ENCODE measurements at regions not wholly inside any gene's neighbourhood (a gene's known extent, or its start where the extent isn't known, plus 50 kb on each side); places are given as distances from the start of the nearest gene placed in this dataset.

GRCh38 chr2:56680971-56681631 is 497.3 kb downstream of the CCDC85A start:
- WGBS (ENCODE audit: insufficient coverage), result no CpG with 5 or more reads among the region's 3 CpGs
- H3K4me3 ChIP-seq (ENCODE audit: low read depth, low read length), result no peak overlapping the region
- DNase-seq (ENCODE audit: low read depth in 4 of 6, low spot score in 6 of 6), result no peak

GRCh38 chr2:56681659-56682396 is 498.0 kb downstream of the CCDC85A start:
- Histone ChIP-seq H3K9me3 (ENCODE audit: control insufficient read depth, insufficient read depth, low read length) (no peaks in the 10 kb centered on the region), H3K27ac (ENCODE audit: low read depth, low read length) (no peak overlapping the region), H3K4me3 (ENCODE audit: low read depth, low read length) (no peak overlapping the region), H3K4me1 (ENCODE audit: control insufficient read depth, insufficient read depth, low read length) (no peaks in the 10 kb centered on the region), H3K36me3 (ENCODE audit: control insufficient read depth, insufficient read depth, low read length) (no peaks in the 10 kb centered on the region), H3K27me3 (ENCODE audit: control insufficient read depth, insufficient read depth, low read length) (no peaks in the 10 kb centered on the region)
- no CpG with 5 or more reads among the region's 5 CpGs for WGBS (ENCODE audit: insufficient coverage)
- DNase-seq (ENCODE audit: low read depth in 4 of 6, low spot score in 6 of 6), result no peak

More at GRCh38 chr2:56680971-56681631, 497.3 kb downstream of the CCDC85A start:
- H3K27ac ChIP-seq (ENCODE audit: low read depth, low read length), result no peak overlapping the region
- H3K36me3 ChIP-seq (ENCODE audit: control insufficient read depth, insufficient read depth, low read length), result no peaks in the 10 kb centered on the region
- no peaks in the 10 kb centered on the region for H3K27me3 ChIP-seq (ENCODE audit: control insufficient read depth, insufficient read depth, low read length)
- H3K9me3 ChIP-seq (ENCODE audit: control insufficient read depth, insufficient read depth, low read length), result no peaks in the 10 kb centered on the region
- H3K4me1 ChIP-seq (ENCODE audit: control insufficient read depth, insufficient read depth, low read length), result no peaks in the 10 kb centered on the region

GRCh38 chr2:56682397-56682760 is 498.6 kb downstream of the CCDC85A start:
- Histone ChIP-seq H3K4me3 (ENCODE audit: low read depth, low read length) (no peak overlapping the region), H3K4me1 (ENCODE audit: control insufficient read depth, insufficient read depth, low read length) (no peaks in the 10 kb centered on the region), H3K27ac (ENCODE audit: low read depth, low read length) (no peak overlapping the region), H3K27me3 (ENCODE audit: control insufficient read depth, insufficient read depth, low read length) (no peaks in the 10 kb centered on the region), H3K9me3 (ENCODE audit: control insufficient read depth, insufficient read depth, low read length) (no peaks in the 10 kb centered on the region), H3K36me3 (ENCODE audit: control insufficient read depth, insufficient read depth, low read length) (no peaks in the 10 kb centered on the region)
- no CpG with 5 or more reads among the region's 3 CpGs for WGBS (ENCODE audit: insufficient coverage)
- DNase-seq (ENCODE audit: low read depth in 4 of 6, low spot score in 6 of 6), result no peak

- H3K4me3 ChIP-seq (ENCODE audit: low read depth, low read length), result no peak overlapping the region
- H3K4me1 ChIP-seq (ENCODE audit: control insufficient read depth, insufficient read depth, low read length), result no peaks in the 10 kb centered on the region
Observed at GRCh38 chr2:56684327-56684726, 500.5 kb downstream of the CCDC85A start.

GRCh38 chr2:56685205-56685604 is 501.4 kb downstream of the CCDC85A start:
- 55% methylated on average over 2 of the region's 4 CpGs for WGBS (ENCODE audit: insufficient coverage)
- H3K4me1 ChIP-seq (ENCODE audit: control insufficient read depth, insufficient read depth, low read length), result no peaks in the 10 kb centered on the region
- H3K4me3 ChIP-seq (ENCODE audit: low read depth, low read length), result no peak overlapping the region
- no peaks in the 10 kb centered on the region for H3K9me3 ChIP-seq (ENCODE audit: control insufficient read depth, insufficient read depth, low read length)
- H3K36me3 ChIP-seq (ENCODE audit: control insufficient read depth, insufficient read depth, low read length), result no peaks in the 10 kb centered on the region
- no peaks in the 10 kb centered on the region for H3K27me3 ChIP-seq (ENCODE audit: control insufficient read depth, insufficient read depth, low read length)
- DNase-seq (ENCODE audit: low read depth in 4 of 6, low spot score in 6 of 6), result no peak
- no peak overlapping the region for H3K27ac ChIP-seq (ENCODE audit: low read depth, low read length)

More at GRCh38 chr2:56684327-56684726, 500.5 kb downstream of the CCDC85A start:
- no peaks in the 10 kb centered on the region for H3K27me3 ChIP-seq (ENCODE audit: control insufficient read depth, insufficient read depth, low read length)
- H3K36me3 ChIP-seq (ENCODE audit: control insufficient read depth, insufficient read depth, low read length), result no peaks in the 10 kb centered on the region
- no peak overlapping the region for H3K27ac ChIP-seq (ENCODE audit: low read depth, low read length)
- H3K9me3 ChIP-seq (ENCODE audit: control insufficient read depth, insufficient read depth, low read length), result no peaks in the 10 kb centered on the region
- no peak for DNase-seq (ENCODE audit: low read depth in 4 of 6, low spot score in 6 of 6)
- no CpG with 5 or more reads among the region's 1 CpG for WGBS (ENCODE audit: insufficient coverage)

GRCh38 chr2:56687169-56687568 is 503.4 kb downstream of the CCDC85A start:
- H3K4me3 ChIP-seq (ENCODE audit: low read depth, low read length), result no peak overlapping the region
- WGBS (ENCODE audit: insufficient coverage), result no CpG with 5 or more reads among the region's 1 CpG
- no peak overlapping the region for H3K27ac ChIP-seq (ENCODE audit: low read depth, low read length)
- no peaks in the 10 kb centered on the region for H3K27me3 ChIP-seq (ENCODE audit: control insufficient read depth, insufficient read depth, low read length)
- H3K4me1 ChIP-seq (ENCODE audit: control insufficient read depth, insufficient read depth, low read length), result no peaks in the 10 kb centered on the region
- no peak for DNase-seq (ENCODE audit: low read depth in 4 of 6, low spot score in 6 of 6)
- H3K9me3 ChIP-seq (ENCODE audit: control insufficient read depth, insufficient read depth, low read length), result no peaks in the 10 kb centered on the region
- H3K36me3 ChIP-seq (ENCODE audit: control insufficient read depth, insufficient read depth, low read length), result no peaks in the 10 kb centered on the region

- H3K9me3 ChIP-seq (ENCODE audit: control insufficient read depth, insufficient read depth, low read length), result no peaks in the 10 kb centered on the region
- no peak overlapping the region for H3K27ac ChIP-seq (ENCODE audit: low read depth, low read length)
- no peaks in the 10 kb centered on the region for H3K4me1 ChIP-seq (ENCODE audit: control insufficient read depth, insufficient read depth, low read length)
- H3K4me3 ChIP-seq (ENCODE audit: low read depth, low read length), result no peak overlapping the region
- H3K36me3 ChIP-seq (ENCODE audit: control insufficient read depth, insufficient read depth, low read length), result no peaks in the 10 kb centered on the region
- DNase-seq (ENCODE audit: low read depth in 4 of 6, low spot score in 6 of 6), result no peak
- 75% methylated on average over 1 of the region's 1 CpG for WGBS (ENCODE audit: insufficient coverage)
- H3K27me3 ChIP-seq (ENCODE audit: control insufficient read depth, insufficient read depth, low read length), result no peaks in the 10 kb centered on the region
Observed at GRCh38 chr2:56688661-56689060, 504.9 kb downstream of the CCDC85A start.

GRCh38 chr2:56693501-56693900 is 509.7 kb downstream of the CCDC85A start:
- Histone ChIP-seq H3K4me1 (ENCODE audit: control insufficient read depth, insufficient read depth, low read length) (no peaks in the 10 kb centered on the region), H3K27ac (ENCODE audit: low read depth, low read length) (no peak overlapping the region), H3K27me3 (ENCODE audit: control insufficient read depth, insufficient read depth, low read length) (no peaks in the 10 kb centered on the region), H3K9me3 (ENCODE audit: control insufficient read depth, insufficient read depth, low read length) (no peaks in the 10 kb centered on the region), H3K36me3 (ENCODE audit: control insufficient read depth, insufficient read depth, low read length) (no peaks in the 10 kb centered on the region), H3K4me3 (ENCODE audit: low read depth, low read length) (no peak overlapping the region)
- DNase-seq (ENCODE audit: low read depth in 4 of 6, low spot score in 6 of 6), result no peak
- WGBS (ENCODE audit: insufficient coverage), result no CpG with 5 or more reads among the region's 2 CpGs

GRCh38 chr2:56703001-56703400 is 519.2 kb downstream of the CCDC85A start:
- H3K9me3 ChIP-seq (ENCODE audit: control insufficient read depth, insufficient read depth, low read length), result no peaks in the 10 kb centered on the region
- H3K27me3 ChIP-seq (ENCODE audit: control insufficient read depth, insufficient read depth, low read length), result no peaks in the 10 kb centered on the region
- H3K27ac ChIP-seq (ENCODE audit: low read depth, low read length), result no peak overlapping the region
- no peak overlapping the region for H3K4me3 ChIP-seq (ENCODE audit: low read depth, low read length)
- H3K4me1 ChIP-seq (ENCODE audit: control insufficient read depth, insufficient read depth, low read length), result no peaks in the 10 kb centered on the region
- no peaks in the 10 kb centered on the region for H3K36me3 ChIP-seq (ENCODE audit: control insufficient read depth, insufficient read depth, low read length)
- WGBS (ENCODE audit: insufficient coverage), result 100% methylated on average over 1 of the region's 2 CpGs
- no peak for DNase-seq (ENCODE audit: low read depth in 4 of 6, low spot score in 6 of 6)

- DNase-seq (ENCODE audit: low read depth in 4 of 6, low spot score in 6 of 6), result no peak
- Histone ChIP-seq H3K27ac (ENCODE audit: low read depth, low read length) (no peak overlapping the region), H3K36me3 (ENCODE audit: control insufficient read depth, insufficient read depth, low read length) (no peaks in the 10 kb centered on the region), H3K4me1 (ENCODE audit: control insufficient read depth, insufficient read depth, low read length) (no peaks in the 10 kb centered on the region), H3K4me3 (ENCODE audit: low read depth, low read length) (no peak overlapping the region), H3K27me3 (ENCODE audit: control insufficient read depth, insufficient read depth, low read length) (no peaks in the 10 kb centered on the region), H3K9me3 (ENCODE audit: control insufficient read depth, insufficient read depth, low read length) (no peaks in the 10 kb centered on the region)
- WGBS (ENCODE audit: insufficient coverage), result no CpG with 5 or more reads among the region's 2 CpGs
Observed at GRCh38 chr2:56705713-56706112, 521.9 kb downstream of the CCDC85A start.

All from spinal cord (tissue), 9 donors.